RWPE1 (cell line): ENCODE measurements at regions not wholly inside any gene's neighbourhood (a gene's known extent, or its start where the extent isn't known, plus 50 kb on each side); places are given as distances from the start of the nearest gene placed in this dataset.

Source experiments
- CTCF ChIA-PET: fragments of 350-600 bp; sonication (Branson Sonifier 250); formaldehyde crosslinking; extraction: SDS; loops from one replicate; lab custom pipeline; 2021; lab: Yijun Ruan, JAX
- POLR2A ChIA-PET: fragments of 400-600 bp; formaldehyde crosslinking; extraction: SDS; loops from one replicate; lab custom pipeline; 2020; ENCODE audit warnings: antibody characterized with exemption; ENCODE audit not compliant: low non-redundant PET; lab: Yijun Ruan, JAX
- DNase-seq: peaks from one replicate; pipeline ENCODE4 v3.0.0; 2012; ENCODE audit warnings: low spot score
- H3K27ac ChIP-seq: fragments of 450-650 bp; 2 replicates; pipeline ENCODE4 v1.5.1; 2017
- TF ChIP-seq, protein P1 (sequence below): fragments of 450-650 bp; conservative IDR thresholded peaks from 2 replicates; pipeline ENCODE4 v1.5.1; 2017; ENCODE audit warnings: low read depth, mild to moderate bottlenecking

DNA sequence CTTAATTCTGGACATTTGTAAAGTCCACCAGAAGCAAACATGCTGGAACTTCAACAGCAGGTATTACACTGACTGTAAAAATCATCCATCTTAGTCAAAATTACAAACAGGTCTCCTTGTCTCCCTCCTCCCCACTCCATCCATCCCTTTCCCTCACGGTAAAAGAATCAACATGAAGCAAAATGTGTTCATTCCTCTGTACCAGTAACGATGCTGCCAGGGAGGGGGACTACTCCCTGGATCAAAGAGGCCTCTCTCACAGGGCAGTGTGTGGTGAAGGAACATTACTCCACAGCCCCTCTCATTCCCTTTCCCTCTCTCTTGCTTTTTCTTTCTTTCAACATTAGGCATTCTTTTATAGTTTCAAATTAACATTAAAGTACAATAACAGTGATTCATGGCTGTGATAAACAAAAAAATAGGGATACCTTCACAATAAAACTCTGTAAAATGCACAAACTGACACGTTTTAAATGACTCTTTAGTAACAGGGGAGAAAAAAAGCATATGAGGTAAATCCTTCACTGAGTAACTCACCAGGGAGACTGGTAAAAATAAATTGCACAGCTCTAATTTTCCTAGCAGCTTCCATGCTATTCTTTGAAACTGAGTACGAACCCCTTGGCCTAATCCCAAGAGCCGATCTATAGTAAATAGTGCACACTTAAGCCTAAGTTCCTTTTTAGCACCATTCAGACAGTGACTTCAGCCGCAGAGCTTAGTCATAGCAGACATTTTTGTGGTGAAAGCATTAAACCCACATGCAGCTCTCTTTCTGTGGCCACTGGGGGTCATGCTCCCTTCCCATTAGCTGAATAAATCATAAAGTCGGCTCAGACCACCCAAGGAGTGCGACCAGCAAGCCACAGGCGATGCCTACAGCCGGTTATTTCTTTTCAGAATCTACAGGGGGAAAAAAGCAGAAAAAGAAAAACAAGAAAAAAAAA lies 215.6 kb upstream of the GYPA start:
- DNase-seq: peak; percentile 55
- ChIA-PET POLR2A (no interaction called here), CTCF (no interaction called here)
- TF ChIP-seq, protein P1, sequence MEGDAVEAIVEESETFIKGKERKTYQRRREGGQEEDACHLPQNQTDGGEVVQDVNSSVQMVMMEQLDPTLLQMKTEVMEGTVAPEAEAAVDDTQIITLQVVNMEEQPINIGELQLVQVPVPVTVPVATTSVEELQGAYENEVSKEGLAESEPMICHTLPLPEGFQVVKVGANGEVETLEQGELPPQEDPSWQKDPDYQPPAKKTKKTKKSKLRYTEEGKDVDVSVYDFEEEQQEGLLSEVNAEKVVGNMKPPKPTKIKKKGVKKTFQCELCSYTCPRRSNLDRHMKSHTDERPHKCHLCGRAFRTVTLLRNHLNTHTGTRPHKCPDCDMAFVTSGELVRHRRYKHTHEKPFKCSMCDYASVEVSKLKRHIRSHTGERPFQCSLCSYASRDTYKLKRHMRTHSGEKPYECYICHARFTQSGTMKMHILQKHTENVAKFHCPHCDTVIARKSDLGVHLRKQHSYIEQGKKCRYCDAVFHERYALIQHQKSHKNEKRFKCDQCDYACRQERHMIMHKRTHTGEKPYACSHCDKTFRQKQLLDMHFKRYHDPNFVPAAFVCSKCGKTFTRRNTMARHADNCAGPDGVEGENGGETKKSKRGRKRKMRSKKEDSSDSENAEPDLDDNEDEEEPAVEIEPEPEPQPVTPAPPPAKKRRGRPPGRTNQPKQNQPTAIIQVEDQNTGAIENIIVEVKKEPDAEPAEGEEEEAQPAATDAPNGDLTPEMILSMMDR: peak; percentile 33
- peak overlapping the region; percentile 26; the same call in 1 of the 2 replicates for H3K27ac ChIP-seq

DNA sequence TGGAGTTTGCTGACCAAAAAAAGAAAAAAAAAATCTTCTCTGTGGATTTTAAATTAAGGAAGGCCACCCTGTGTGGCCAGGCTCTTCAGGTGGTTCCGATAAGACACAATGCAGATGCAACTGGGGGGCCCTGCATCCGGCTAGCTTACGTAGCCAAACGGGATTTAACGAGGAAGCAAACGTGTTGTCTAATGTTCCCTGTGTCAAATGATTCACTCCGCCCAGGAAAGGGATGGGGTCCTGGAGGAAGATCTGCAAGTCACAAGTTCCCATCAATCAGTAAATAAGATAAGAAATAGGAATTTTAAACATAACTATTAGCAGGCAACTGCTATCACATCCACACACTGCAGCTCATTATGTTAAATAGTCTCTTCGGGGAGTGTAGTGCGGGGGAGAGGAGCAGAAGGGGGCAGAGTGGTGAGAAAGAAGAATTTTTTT lies 216.4 kb upstream of the GYPA start:
- TF ChIP-seq, protein P1: no peak
- ChIA-PET POLR2A (no interaction called here), CTCF (interaction anchor here (0.6 kb wide), 1 partner anchor 111 kb away, joined by 3 read pairs; no protein-coding TSS in a partner anchor)
- no peak for DNase-seq
- no peak overlapping the region for H3K27ac ChIP-seq

DNA sequence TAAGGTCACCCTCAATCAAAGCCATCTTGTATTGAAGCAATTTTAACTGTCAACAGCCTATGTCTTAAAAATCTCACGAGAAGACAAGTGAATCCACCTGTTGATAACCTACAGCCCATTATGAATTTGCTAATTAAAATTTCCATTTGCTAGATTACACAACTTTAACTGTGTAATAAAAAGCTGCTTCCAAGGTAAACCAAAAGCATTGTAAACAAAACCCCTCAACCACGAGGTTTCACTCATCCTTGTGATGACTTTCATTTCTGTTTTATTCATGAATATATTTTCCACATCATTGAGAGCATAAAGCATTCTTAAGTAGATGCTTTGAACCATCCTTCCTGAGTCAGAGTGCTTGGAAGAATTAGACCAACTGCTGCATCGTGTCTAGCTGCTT lies 217.5 kb upstream of the GYPA start:
- ChIA-PET POLR2A (no interaction called here), CTCF (no interaction called here)
- no peak overlapping the region for H3K27ac ChIP-seq
- TF ChIP-seq, protein P1: no peak
- DNase-seq: no peak

DNA sequence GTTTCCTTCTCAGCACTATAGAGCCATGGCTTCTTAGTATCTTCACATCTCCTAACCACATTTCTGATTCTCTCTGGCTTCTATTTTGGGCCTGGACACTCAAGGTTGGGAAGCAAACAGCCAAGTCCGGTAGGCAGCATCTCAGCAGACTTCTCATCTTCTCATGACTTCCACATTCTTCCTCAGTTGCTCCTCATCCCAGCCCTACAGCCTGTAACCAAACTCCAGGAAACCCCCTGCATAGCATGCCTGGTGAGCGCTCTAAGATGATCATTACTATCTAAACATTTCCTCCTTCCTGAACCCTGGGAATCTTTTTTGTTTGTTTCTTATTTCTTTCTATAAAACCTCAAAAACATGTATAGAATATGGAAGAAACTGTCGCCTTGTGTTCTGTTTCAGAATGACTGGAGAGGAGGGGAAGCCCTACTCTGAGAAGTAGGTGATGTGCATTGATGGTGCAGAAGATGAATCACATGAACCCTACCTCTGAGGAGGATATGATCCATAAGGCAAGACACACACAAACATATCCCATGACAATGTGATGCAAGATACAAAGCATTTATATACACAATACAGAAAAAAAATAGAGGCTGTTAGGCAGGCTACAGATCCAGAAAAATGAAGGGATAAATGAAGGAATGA lies 219.8 kb upstream of the GYPA start:
- DNase-seq: no peak
- TF ChIP-seq, protein P1: no peak
- ChIA-PET CTCF (no interaction called here), POLR2A (no interaction called here)
- no peak overlapping the region for H3K27ac ChIP-seq

DNA sequence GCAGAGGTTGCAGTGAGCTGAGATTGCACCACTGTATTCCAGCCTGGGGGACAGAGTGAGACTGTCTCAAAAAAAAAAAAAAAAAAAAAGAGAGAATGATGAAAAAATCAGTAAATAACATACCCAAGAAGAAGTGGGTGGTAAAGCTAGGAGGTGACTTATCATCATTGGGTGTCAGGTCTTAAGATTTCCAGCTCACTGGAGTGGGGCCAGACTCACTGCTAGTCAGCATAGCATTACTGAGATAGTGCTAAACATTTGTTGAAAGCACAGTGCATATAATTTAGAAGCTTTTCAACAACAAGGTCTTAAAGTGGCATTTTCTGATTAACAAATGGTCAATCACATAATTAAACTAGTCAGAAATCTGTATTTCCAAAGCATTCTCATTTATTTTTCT lies 221.8 kb upstream of the GYPA start:
- DNase-seq: no peak
- no peak overlapping the region for H3K27ac ChIP-seq
- ChIA-PET CTCF (no interaction called here), POLR2A (no interaction called here)
- TF ChIP-seq, protein P1: no peak

DNA sequence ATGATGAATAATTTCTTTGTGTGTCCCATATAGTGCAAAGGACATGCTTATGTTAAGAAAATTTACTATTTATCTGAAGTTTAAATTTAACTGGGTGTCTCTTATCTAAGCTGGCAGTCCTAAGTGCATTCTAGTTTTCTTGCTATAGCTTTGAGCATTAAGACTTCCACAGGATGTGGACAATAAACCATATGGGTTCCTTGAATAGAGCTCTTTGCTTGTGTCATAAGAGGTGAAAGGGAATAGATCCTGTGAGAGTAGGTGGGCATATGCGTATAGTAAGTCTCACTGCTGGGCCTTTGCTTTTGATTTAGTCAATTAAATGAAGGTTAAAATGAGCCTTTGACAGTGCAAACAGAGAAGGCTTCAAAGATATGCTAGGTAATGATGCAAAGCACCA lies 223.4 kb upstream of the GYPA start:
- TF ChIP-seq, protein P1: no peak
- no peak for DNase-seq
- POLR2A ChIA-PET: no interaction called here
- CTCF ChIA-PET: no interaction called here
- H3K27ac ChIP-seq: no peak overlapping the region
